ENCODE measurements at regions not wholly inside any gene's neighbourhood (a gene's known extent, or its start where the extent isn't known, plus 50 kb on each side); places are given as distances from the start of the nearest gene placed in this dataset.

DNA sequence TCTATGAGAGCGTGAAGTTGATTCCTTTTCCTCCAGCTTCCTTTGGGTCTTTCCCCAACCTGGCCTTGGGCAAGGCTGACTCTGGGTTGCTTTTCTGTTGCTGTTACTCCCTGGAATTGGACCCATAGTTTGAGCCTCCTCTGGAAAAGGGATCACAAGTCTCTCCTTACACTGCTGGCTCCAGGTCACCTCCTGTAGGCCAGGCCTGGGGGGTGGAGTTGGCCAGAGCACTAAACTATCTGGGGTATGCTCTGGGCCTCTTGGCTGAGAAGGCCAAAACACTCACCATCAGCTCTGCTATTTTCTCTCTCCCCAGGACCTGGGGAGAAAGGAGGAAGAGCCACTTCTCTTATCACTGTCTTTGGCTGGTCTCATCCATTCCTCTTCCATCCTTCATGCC is 56.5 kb upstream of the NCOA1 start:
- H3K27me3 ChIP-seq = no peaks in the 10 kb centered on the region
- peak overlapping the region; percentile 61 to 82 (median 70) for H3K27ac ChIP-seq (replicated peaks in 1 of 4)
- H3K9me3 ChIP-seq = no peaks in the 10 kb centered on the region
- WGBS = 94% methylated on average over 1 of the region's 1 CpG
- H3K36me3 ChIP-seq = no peaks in the 10 kb centered on the region
- intact Hi-C loops (cut with DNase I) = loop anchor here (5.0 kb wide), 1 partner anchor 63 kb away; no protein-coding TSS in a partner anchor
- H3K4me3 ChIP-seq = no peak overlapping the region
- TF ChIP-seq, protein P1, sequence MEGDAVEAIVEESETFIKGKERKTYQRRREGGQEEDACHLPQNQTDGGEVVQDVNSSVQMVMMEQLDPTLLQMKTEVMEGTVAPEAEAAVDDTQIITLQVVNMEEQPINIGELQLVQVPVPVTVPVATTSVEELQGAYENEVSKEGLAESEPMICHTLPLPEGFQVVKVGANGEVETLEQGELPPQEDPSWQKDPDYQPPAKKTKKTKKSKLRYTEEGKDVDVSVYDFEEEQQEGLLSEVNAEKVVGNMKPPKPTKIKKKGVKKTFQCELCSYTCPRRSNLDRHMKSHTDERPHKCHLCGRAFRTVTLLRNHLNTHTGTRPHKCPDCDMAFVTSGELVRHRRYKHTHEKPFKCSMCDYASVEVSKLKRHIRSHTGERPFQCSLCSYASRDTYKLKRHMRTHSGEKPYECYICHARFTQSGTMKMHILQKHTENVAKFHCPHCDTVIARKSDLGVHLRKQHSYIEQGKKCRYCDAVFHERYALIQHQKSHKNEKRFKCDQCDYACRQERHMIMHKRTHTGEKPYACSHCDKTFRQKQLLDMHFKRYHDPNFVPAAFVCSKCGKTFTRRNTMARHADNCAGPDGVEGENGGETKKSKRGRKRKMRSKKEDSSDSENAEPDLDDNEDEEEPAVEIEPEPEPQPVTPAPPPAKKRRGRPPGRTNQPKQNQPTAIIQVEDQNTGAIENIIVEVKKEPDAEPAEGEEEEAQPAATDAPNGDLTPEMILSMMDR (IDR thresholded peaks at IDR 0.05) = no peak
- TF ChIP-seq POLR2A (IDR thresholded peaks at IDR 0.05; ENCODE audit: low read depth) = no peak
- no peak for TF ChIP-seq EP300 (IDR thresholded peaks at IDR 0.05)
- TF ChIP-seq POLR2AphosphoS5 (IDR thresholded peaks at IDR 0.05) = no peak
- peaks cover 28 to 40% (median 38%) of the 10 kb centered on the region in 4 donors for H3K4me1 ChIP-seq
- DNase-seq (ENCODE audit: extremely low spot score) = no peak

DNA sequence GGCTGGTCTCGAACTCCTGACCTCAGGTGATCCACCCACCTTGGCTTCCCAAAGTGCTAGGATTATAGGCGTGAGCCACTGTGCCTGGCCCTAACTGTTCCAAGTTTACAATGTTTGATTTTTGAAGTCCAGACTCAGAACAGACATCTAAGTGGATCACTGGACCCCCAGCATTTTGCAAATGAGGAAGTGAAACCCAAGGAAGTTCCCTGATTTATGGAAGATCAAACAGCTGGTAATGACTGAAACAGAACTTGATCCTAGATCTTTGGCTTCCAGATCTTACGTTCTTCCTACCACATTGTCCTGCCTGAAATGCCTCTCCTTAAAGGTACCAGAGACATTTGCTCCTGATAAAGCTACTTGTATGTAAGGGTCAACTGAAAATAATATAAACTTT is 58.3 kb upstream of the NCOA1 start:
- intact Hi-C loops (cut with DNase I) = loop anchor here (5.0 kb wide), 1 partner anchor 65 kb away; no protein-coding TSS in a partner anchor
- no peaks in the 10 kb centered on the region for H3K9me3 ChIP-seq
- H3K4me3 ChIP-seq = no peak overlapping the region
- DNase-seq (ENCODE audit: extremely low spot score) = no peak
- peaks cover 28 to 46% (median 44%) of the 10 kb centered on the region in 4 donors for H3K4me1 ChIP-seq
- H3K27ac ChIP-seq (replicated peaks in 1 of 4) = no peak overlapping the region
- WGBS = 64% methylated on average over 3 of the region's 3 CpGs
- TF ChIP-seq, protein P1 (IDR thresholded peaks at IDR 0.05) = no peak
- no peak for TF ChIP-seq POLR2A (IDR thresholded peaks at IDR 0.05; ENCODE audit: low read depth)
- no peak for TF ChIP-seq POLR2AphosphoS5 (IDR thresholded peaks at IDR 0.05)
- TF ChIP-seq EP300 (IDR thresholded peaks at IDR 0.05) = no peak
- no peaks in the 10 kb centered on the region for H3K27me3 ChIP-seq
- H3K36me3 ChIP-seq = no peaks in the 10 kb centered on the region

DNA sequence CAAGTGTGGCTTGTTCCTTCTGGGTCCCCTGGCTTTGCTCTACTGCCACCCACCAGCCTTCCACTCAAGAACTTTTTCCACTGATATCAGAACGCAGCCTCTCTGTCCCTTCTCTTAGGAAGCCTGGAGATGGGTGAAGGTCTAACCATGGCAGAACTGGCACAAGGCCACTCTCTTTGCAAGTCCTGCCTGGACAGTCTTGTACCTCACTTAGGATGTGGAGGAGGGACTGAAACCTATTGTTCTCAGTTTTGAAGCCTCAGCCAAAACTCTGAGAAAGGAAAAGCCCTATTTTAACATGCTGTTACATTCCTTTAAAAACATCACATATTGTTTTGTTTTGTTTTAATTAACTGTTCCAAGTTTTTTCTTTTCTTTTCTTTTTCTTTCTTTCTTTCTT is 58.9 kb upstream of the NCOA1 start:
- Histone ChIP-seq H3K4me3 (no peak overlapping the region), H3K4me1 (peaks cover 28 to 47% (median 45%) of the 10 kb centered on the region in 4 donors), H3K27ac (replicated peaks in 1 of 4) (no peak overlapping the region), H3K36me3 (no peaks in the 10 kb centered on the region), H3K9me3 (no peaks in the 10 kb centered on the region), H3K27me3 (no peaks in the 10 kb centered on the region)
- DNase-seq (ENCODE audit: extremely low spot score) = no peak
- intact Hi-C loops (cut with DNase I) = loop anchor here (5.0 kb wide), 1 partner anchor 65 kb away; no protein-coding TSS in a partner anchor
- 86% methylated on average over 1 of the region's 1 CpG for WGBS
- TF ChIP-seq POLR2A (IDR thresholded peaks at IDR 0.05; ENCODE audit: low read depth) (no peak), POLR2AphosphoS5 (IDR thresholded peaks at IDR 0.05) (no peak), EP300 (IDR thresholded peaks at IDR 0.05) (no peak)
- TF ChIP-seq, protein P1 (IDR thresholded peaks at IDR 0.05) = no peak

DNA sequence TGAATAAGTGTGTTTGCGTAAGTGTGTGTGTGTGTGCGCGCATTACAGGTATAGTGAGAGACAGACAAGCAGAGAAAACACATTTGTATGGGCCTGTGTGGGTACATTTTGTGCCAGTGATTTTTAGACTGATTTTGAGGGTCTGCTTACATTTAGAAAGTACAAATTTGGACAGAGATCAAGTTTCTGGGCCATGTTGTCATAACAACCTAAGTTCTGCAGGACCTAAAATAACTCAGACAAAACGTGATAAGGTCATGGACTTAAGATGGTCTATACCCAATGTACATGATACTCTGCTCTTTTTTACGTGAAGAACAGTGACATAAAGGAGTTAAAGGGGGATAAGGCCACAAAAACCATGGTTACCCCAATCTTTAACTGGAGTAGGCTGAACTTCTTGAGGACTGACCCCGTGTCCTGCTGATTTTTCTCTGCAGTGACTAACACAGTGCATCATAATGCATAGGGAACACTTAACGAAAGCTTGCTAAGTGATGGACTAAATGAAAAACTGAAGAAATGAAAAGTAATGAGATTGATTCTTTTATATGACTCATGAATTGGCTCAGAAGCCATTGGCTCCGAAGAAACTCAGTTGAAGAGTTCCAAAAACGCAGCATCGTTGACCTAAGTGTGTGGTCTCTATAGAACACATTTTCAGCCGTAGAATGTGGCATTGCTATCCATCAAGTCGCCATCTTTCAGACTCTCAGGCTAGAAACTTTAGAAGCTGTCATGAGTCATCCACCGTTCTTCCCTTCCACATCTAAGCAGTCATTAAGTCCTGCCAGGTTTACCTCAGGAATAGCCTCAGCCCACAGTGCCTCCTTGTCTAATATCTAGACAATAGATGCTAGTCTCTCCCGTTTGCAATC is 61.6 kb upstream of the NCOA1 start:
- no peaks in the 10 kb centered on the region for H3K9me3 ChIP-seq
- H3K4me3 ChIP-seq = no peak overlapping the region
- intact Hi-C loops (cut with DNase I) = loop anchor here (5.0 kb wide), 1 partner anchor 68 kb away; no protein-coding TSS in a partner anchor
- 58% methylated on average over 14 of the region's 14 CpGs for WGBS
- H3K4me1 ChIP-seq = peaks cover 3 to 24% (median 24%) of the 10 kb centered on the region in 4 donors
- no peak overlapping the region for H3K27ac ChIP-seq (replicated peaks in 1 of 4)
- no peaks in the 10 kb centered on the region for H3K36me3 ChIP-seq
- no peaks in the 10 kb centered on the region for H3K27me3 ChIP-seq
- DNase-seq (ENCODE audit: extremely low spot score) = no peak
- no peak for TF ChIP-seq POLR2AphosphoS5 (IDR thresholded peaks at IDR 0.05)
- TF ChIP-seq, protein P1 (IDR thresholded peaks at IDR 0.05) = no peak
- no peak for TF ChIP-seq EP300 (IDR thresholded peaks at IDR 0.05)
- no peak for TF ChIP-seq POLR2A (IDR thresholded peaks at IDR 0.05; ENCODE audit: low read depth)

Data from esophagus muscularis mucosa (tissue), 4 donors.